Activated CD4-positive, alpha-beta T cell treated with anti-CD3 and anti-CD28 coated beads, Interleukin-2, amount 50 U/mL, for 4 hours (primary cell): ENCODE measurements at regions not wholly inside any gene's neighbourhood (a gene's known extent, or its start where the extent isn't known, plus 50 kb on each side); places are given as distances from the start of the nearest gene placed in this dataset.
"Not testable (repeated sequence)": the region's sequence is repeated elsewhere in the genome, so short reads cannot be mapped to it uniquely, and the experiment has no call there.

Experiments
- DNase-seq, 2 experiments: peaks; one replicate each; pipeline ENCODE4 v3.0.0-alpha.2; 2020

GRCh38 chr5:164439799-164440198, 934.4 kb downstream of the MAT2B start:
- DNase-seq = no peak

- DNase-seq = no peak
Observed at GRCh38 chr5:164449460-164449859, 944.0 kb downstream of the MAT2B start.

GRCh38 chr5:164466033-164466432, 960.6 kb downstream of the MAT2B start:
- no peak for DNase-seq

GRCh38 chr5:164470312-164470711, 964.9 kb downstream of the MAT2B start:
- DNase-seq = no peak

GRCh38 chr5:164472165-164472564, 966.7 kb downstream of the MAT2B start:
- DNase-seq = no peak

GRCh38 chr5:164475339-164475977, 970.0 kb downstream of the MAT2B start:
- DNase-seq = no peak

- no peak for DNase-seq
Observed at GRCh38 chr5:164481270-164481669, 975.9 kb downstream of the MAT2B start.

- no peak for DNase-seq
Observed at GRCh38 chr5:164482351-164482750, 976.9 kb downstream of the MAT2B start.

- DNase-seq = no peak
Observed at GRCh38 chr5:164484948-164485347, 979.5 kb downstream of the MAT2B start.

- DNase-seq = no peak
Observed at GRCh38 chr5:164487939-164488338, 982.5 kb downstream of the MAT2B start.

- DNase-seq = no peak
Observed at GRCh38 chr5:164497311-164498064, 992.1 kb downstream of the MAT2B start.

GRCh38 chr5:164498438-164498837, 993.0 kb downstream of the MAT2B start:
- no peak for DNase-seq

- no peak for DNase-seq
Observed at GRCh38 chr5:164500856-164501255, 995.4 kb downstream of the MAT2B start.

- DNase-seq = no peak
Observed at GRCh38 chr5:164501344-164501743, 995.9 kb downstream of the MAT2B start.

GRCh38 chr5:164504141-164504772, 998.8 kb downstream of the MAT2B start:
- no peak for DNase-seq

- no peak for DNase-seq
Observed at GRCh38 chr5:164505791-164506190, 1000.4 kb downstream of the MAT2B start.

GRCh38 chr5:164518067-164518740, 1012.8 kb downstream of the MAT2B start:
- DNase-seq = no peak

- no peak for DNase-seq
Observed at GRCh38 chr5:164518741-164519080, 1013.3 kb downstream of the MAT2B start.

GRCh38 chr5:164532235-164532900, 1026.9 kb downstream of the MAT2B start:
- no peak for DNase-seq

GRCh38 chr5:164533426-164533825, 1028.0 kb downstream of the MAT2B start:
- DNase-seq = not testable (repeated sequence)

- DNase-seq = no peak
Observed at GRCh38 chr5:164540174-164540573, 1034.8 kb downstream of the MAT2B start.

GRCh38 chr5:164545507-164545906, 1040.1 kb downstream of the MAT2B start:
- no peak for DNase-seq

GRCh38 chr5:164553851-164554250, 1048.4 kb downstream of the MAT2B start:
- no peak for DNase-seq
